Small intestine (tissue), 7 donors: ENCODE measurements at regions not wholly inside any gene's neighbourhood (a gene's known extent, or its start where the extent isn't known, plus 50 kb on each side); places are given as distances from the start of the nearest gene placed in this dataset.
A peak's percentile ranks its signal among the peaks of the same experiment; 100 is the strongest.

Experiments
- DNase-seq, 2 donors: peaks; one replicate each; pipeline versions ENCODE4 v3.0.0 to v3.0.0-alpha.2; 2013
- FAIRE-seq: peaks from 2 replicates; lab custom pipeline; 2012; peaks lifted over from hg19 to GRCh38; lab: Jason Lieb, UNC
- H3K27ac ChIP-seq, 3 donors: one replicate each; pipeline ENCODE4 v1.5.1; 2013; ENCODE audit warnings: low read length in 2 of 3, mild to moderate bottlenecking in 2 of 3, control low read depth in 1 of 3, inconsistent platforms in 1 of 3, low read depth in 1 of 3, moderate library complexity in 1 of 3
- H3K27me3 ChIP-seq, 3 donors: one replicate each; pipeline ENCODE4 v1.6.1; 2013; ENCODE audit warnings: low read length in 3 of 3, inconsistent platforms in 1 of 3; ENCODE audit not compliant: control insufficient read depth in 3 of 3, insufficient read depth in 3 of 3
- H3K36me3 ChIP-seq, 3 donors: one replicate each; pipeline ENCODE4 v1.6.1; 2013; ENCODE audit warnings: low read length in 3 of 3, inconsistent platforms in 1 of 3, low read depth in 1 of 3, mild to moderate bottlenecking in 1 of 3, moderate library complexity in 1 of 3; ENCODE audit not compliant: control insufficient read depth in 3 of 3, insufficient read depth in 2 of 3
- H3K4me1 ChIP-seq, 3 donors: one replicate each; pipeline ENCODE4 v1.6.1; 2013; ENCODE audit warnings: low read length in 2 of 3, inconsistent platforms in 1 of 3, low read depth in 1 of 3, mild to moderate bottlenecking in 1 of 3, moderate library complexity in 1 of 3; ENCODE audit not compliant: control insufficient read depth in 3 of 3, insufficient read depth in 2 of 3
- H3K4me3 ChIP-seq, 3 donors: one replicate each; pipeline ENCODE4 v1.5.1; 2013; ENCODE audit warnings: low read length in 3 of 3, control low read depth in 1 of 3, inconsistent platforms in 1 of 3, low read depth in 1 of 3, mild to moderate bottlenecking in 1 of 3, moderate library complexity in 1 of 3
- H3K9me3 ChIP-seq, 2 donors: one replicate each; pipeline ENCODE4 v1.6.1; 2013; ENCODE audit warnings: low read depth in 1 of 2, low read length in 1 of 2; ENCODE audit not compliant: control insufficient read depth in 2 of 2, insufficient read depth in 1 of 2
- WGBS, 3 donors: extraction: QIAGEN DNeasy Blood & Tissue Kit; methylation state at CpG; one replicate each; pipeline ENCODE4 v1.1.7; 2013; 5-methylcytosine and 5-hydroxymethylcytosine counted together
- donor health status: healthy with polysubstance abuse.
- donor health status: control.
- donor health status: control.
- donor health status: Bipolar disorder and iron deficiency.
- donor health status: healthy.

- no peak for DNase-seq
- Histone ChIP-seq H3K27me3 (no peaks in the 10 kb centered on the region), H3K36me3 (no peaks in the 10 kb centered on the region), H3K4me1 (peaks cover 0 to 2% (median 0%) of the 10 kb centered on the region in 3 donors), H3K9me3 (peaks cover 0 to 15% of the 10 kb centered on the region in 2 donors), H3K27ac (no peak overlapping the region), H3K4me3 (no peak overlapping the region)
- no peak for FAIRE-seq
- WGBS, 3 donors: 43 to 90% (median 89%) methylated on average over 1 of the region's 1 CpG
These were observed 250.5 kb upstream of the PELI2 start for GRCh38 chr14:55867719-55868118.

- Histone ChIP-seq H3K4me1 (peaks cover 0 to 2% (median 0%) of the 10 kb centered on the region in 3 donors), H3K9me3 (peaks cover 0 to 14% of the 10 kb centered on the region in 2 donors), H3K4me3 (no peak overlapping the region), H3K27me3 (no peaks in the 10 kb centered on the region), H3K27ac (no peak overlapping the region), H3K36me3 (no peaks in the 10 kb centered on the region)
- 28 to 70% (median 51%) methylated on average over 2 of the region's 2 CpGs for WGBS, 3 donors
- DNase-seq: no peak
- FAIRE-seq: no peak
These were observed 248.7 kb upstream of the PELI2 start for GRCh38 chr14:55869397-55870049.

- H3K4me3 ChIP-seq: no peak overlapping the region
- 64 to 81% (median 65%) methylated on average over 9 of the region's 9 CpGs for WGBS, 3 donors
- no peak for FAIRE-seq
- H3K36me3 ChIP-seq: no peaks in the 10 kb centered on the region
- peaks cover 0 to 2% (median 0%) of the 10 kb centered on the region in 3 donors for H3K4me1 ChIP-seq
- H3K9me3 ChIP-seq: peaks cover 0 to 7% of the 10 kb centered on the region in 2 donors
- DNase-seq: no peak
- no peak overlapping the region for H3K27ac ChIP-seq
- H3K27me3 ChIP-seq: no peaks in the 10 kb centered on the region
These were observed 245.0 kb upstream of the PELI2 start for GRCh38 chr14:55873169-55873568.

DNA sequence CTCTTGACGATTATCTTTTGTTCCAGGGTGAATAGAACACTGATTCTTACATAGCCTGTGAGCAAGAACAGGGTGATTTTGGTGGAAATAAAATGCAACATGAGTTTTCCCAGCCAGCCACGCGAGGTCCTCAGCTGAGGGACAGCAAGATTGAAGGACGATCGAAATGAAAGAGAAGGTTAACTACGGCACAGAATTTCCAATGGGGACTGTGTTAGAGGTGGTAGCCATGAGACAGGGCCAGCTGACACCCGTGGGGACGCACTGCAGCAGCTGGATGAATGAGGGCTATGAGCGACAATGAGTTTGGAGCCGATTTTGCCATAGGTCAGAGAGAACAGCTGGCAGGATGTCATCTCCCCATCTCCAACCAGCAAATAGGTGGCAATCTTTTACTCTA is 243.4 kb upstream of the PELI2 start:
- H3K36me3 ChIP-seq: no peaks in the 10 kb centered on the region
- H3K27me3 ChIP-seq: no peaks in the 10 kb centered on the region
- peaks cover 0 to 7% of the 10 kb centered on the region in 2 donors for H3K9me3 ChIP-seq
- H3K4me1 ChIP-seq: peaks cover 0 to 1% (median 0%) of the 10 kb centered on the region in 3 donors
- no peak overlapping the region for H3K4me3 ChIP-seq
- no peak overlapping the region for H3K27ac ChIP-seq
- DNase-seq (no peak), FAIRE-seq (no peak)
- 74 to 86% (median 77%) methylated on average over 10 of the region's 10 CpGs for WGBS, 3 donors

- H3K9me3 ChIP-seq: no peaks in the 10 kb centered on the region
- no peak overlapping the region for H3K4me3 ChIP-seq
- no peaks in the 10 kb centered on the region for H3K27me3 ChIP-seq
- WGBS, 3 donors: 70 to 76% (median 75%) methylated on average over 7 of the region's 7 CpGs
- no peaks in the 10 kb centered on the region for H3K36me3 ChIP-seq
- FAIRE-seq: no peak
- no peak for DNase-seq
- H3K4me1 ChIP-seq: no peaks in the 10 kb centered on the region
- H3K27ac ChIP-seq: no peak overlapping the region
These were observed 240.3 kb upstream of the PELI2 start for GRCh38 chr14:55877942-55878341.

DNA sequence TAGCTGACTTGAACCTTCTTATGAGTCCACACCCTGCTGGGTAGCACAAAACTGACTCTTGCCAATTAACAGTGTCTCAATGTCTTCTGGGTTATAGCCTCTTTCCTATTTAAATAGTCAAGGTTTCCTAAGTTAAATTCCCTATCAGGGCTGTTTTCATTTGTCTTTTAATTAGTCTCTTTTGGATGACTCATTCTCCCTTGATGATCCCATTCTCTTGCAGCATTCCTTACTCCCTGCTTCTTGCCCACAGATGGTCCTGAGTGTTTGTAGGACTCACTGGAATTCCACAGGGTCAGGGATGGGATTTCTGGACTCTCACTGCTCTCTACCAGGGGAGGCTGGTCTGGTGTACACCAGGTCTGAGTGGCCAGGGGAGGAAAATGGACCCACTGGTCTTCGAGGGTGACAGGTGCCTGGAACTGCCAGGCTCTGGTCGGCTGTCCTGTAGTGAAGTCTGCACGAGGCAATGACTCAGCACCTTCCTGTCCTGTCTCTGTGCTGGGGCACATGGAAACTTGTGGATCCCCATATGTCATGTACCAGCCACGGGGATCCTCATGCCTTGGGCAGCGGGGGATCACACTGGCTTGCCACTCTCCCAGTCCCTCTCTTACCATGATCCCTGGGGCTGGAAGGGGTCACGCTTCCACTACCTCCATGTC is 236.5 kb upstream of the PELI2 start:
- no peaks in the 10 kb centered on the region for H3K4me1 ChIP-seq
- DNase-seq (peak in 1 of 2 donors; percentile 8), FAIRE-seq (no peak)
- H3K4me3 ChIP-seq: no peak overlapping the region
- WGBS, 3 donors: 60 to 74% (median 63%) methylated on average over 6 of the region's 6 CpGs
- H3K27me3 ChIP-seq: no peaks in the 10 kb centered on the region
- H3K9me3 ChIP-seq: no peaks in the 10 kb centered on the region
- H3K36me3 ChIP-seq: no peaks in the 10 kb centered on the region
- H3K27ac ChIP-seq: no peak overlapping the region

GRCh38 chr14:55884819-55885218 is 233.4 kb upstream of the PELI2 start:
- FAIRE-seq (no peak), DNase-seq (no peak)
- H3K27ac ChIP-seq: no peak overlapping the region
- no peak overlapping the region for H3K4me3 ChIP-seq
- H3K9me3 ChIP-seq: no peaks in the 10 kb centered on the region
- no peaks in the 10 kb centered on the region for H3K27me3 ChIP-seq
- H3K4me1 ChIP-seq: peaks cover 0 to 4% (median 0%) of the 10 kb centered on the region in 3 donors
- H3K36me3 ChIP-seq: no peaks in the 10 kb centered on the region
- 51 to 64% (median 60%) methylated on average over 4 of the region's 4 CpGs for WGBS, 3 donors

DNA sequence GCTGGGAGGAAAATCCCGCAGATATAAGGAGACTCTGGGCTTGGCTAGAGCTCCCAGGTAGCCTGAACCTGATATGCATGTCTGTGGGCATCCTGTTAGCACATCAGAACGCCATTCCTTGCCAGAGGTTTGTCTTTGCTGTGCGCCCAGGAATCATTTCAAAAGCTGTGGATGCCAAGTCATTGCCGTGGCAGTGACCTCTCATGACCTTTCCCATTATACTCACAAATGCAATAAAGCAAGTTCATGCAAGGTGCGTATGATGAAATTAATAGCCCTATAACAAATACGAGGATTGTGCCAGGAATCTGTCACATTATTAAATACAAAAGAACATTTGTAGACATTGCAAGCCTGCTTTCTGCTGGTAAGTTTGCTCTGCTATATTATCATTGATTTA is 229.1 kb upstream of the PELI2 start:
- H3K36me3 ChIP-seq: no peaks in the 10 kb centered on the region
- no peak for FAIRE-seq
- H3K4me1 ChIP-seq: peaks cover 0 to 4% (median 0%) of the 10 kb centered on the region in 3 donors
- H3K27me3 ChIP-seq: no peaks in the 10 kb centered on the region
- 15 to 50% (median 26%) methylated on average over 6 of the region's 6 CpGs for WGBS, 3 donors
- peak overlapping the region in 1 of 3 donors; percentile 24 for H3K27ac ChIP-seq
- no peak overlapping the region for H3K4me3 ChIP-seq
- peak in 1 of 2 donors; percentile 83 for DNase-seq
- no peaks in the 10 kb centered on the region for H3K9me3 ChIP-seq
